ENCODE measurements at regions not wholly inside any gene's neighbourhood (a gene's known extent, or its start where the extent isn't known, plus 50 kb on each side); places are given as distances from the start of the nearest gene placed in this dataset.

DNA sequence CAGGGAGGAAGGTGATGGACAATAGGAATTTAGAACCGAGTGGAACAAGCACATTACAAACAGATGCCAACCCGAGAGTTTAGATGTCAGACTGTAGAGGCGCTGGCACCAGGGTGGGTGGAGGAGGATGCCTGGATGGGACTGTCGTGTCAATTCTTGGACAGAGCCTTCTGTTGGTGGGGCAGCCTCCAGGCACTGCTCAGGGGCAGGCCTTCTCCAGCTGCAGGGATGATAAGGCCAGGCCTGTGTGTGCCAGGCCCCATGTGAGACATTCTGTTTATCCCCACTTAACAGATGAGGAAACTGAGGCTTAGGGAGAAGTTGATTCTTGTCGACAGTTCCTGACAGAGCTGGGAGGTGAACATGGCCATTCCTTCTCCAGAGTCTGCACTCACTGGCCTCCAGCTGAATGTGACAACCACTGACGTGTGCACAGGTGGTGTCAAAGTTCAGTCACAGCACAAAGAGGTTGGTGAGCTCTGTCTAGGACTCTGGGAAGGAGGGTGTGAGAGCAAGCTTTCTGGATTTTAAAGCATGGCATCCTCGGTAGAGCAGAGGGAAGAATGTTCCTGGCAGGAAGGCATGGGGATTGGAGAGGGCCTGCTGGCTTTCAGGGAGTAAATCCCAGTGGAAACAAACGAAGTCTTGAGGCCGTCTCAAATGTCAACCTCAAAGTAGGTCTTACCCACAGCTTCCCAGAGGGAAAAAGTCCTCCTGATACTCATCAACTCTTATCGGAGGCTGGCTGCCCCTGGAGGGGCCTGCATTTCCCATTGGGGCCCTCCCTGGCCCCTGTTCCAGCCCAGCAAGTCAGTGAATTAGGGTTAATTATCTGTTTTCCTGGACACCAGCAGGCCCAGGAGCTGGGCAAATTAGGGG lies 52.4 kb downstream of the GLI2 start:
- no peak for TF ChIP-seq CTCF (IDR thresholded peaks at IDR 0.05)
- no peak for TF ChIP-seq POLR2A (IDR thresholded peaks at IDR 0.05)
- TF ChIP-seq EP300 (IDR thresholded peaks at IDR 0.05) = no peak

Data from stomach (tissue), 4 donors.